HG02852 (cell line): ENCODE measurements at regions not wholly inside any gene's neighbourhood (a gene's known extent, or its start where the extent isn't known, plus 50 kb on each side); places are given as distances from the start of the nearest gene placed in this dataset.

Experiments
- ATAC-seq: cut with Tn5 transposase; IDR thresholded peaks from one replicate; pipeline ENCODE4 v1.9.1; 2021; ENCODE audit warnings: mild to moderate bottlenecking, moderate library complexity; ENCODE audit not compliant: unreplicated experiment

DNA sequence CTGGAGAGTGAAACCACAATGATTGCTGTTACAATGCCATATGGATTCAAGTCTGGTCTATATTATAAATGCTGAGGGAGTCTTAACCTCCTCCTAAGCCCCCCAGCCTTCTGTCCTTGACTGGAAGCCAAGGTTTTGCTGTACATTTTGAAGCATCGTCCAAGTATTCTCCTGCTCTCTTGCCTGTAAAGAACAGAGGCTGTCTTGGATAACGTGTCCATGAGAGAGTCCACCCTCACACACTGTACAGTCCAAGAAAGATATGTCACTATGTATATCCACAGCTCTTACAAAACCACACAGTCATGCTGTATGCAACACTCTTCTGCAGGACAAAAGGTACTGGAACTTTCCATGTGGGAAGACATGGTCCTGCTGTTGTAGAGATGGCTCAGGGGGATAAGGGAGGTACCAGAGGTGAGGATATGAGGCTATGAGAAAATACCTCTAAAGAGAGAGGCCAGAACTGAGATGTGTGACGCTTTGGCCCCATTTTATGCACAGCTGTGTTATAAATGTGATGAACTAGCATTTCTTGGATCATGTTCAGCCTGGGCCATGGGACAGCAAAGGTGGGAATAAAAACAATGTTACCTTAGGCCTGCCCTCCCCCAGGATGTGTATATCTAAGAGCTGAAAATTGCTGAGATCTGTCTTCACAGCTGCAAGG lies 678.6 kb downstream of the IQCM start:
- ATAC-seq = no peak

DNA sequence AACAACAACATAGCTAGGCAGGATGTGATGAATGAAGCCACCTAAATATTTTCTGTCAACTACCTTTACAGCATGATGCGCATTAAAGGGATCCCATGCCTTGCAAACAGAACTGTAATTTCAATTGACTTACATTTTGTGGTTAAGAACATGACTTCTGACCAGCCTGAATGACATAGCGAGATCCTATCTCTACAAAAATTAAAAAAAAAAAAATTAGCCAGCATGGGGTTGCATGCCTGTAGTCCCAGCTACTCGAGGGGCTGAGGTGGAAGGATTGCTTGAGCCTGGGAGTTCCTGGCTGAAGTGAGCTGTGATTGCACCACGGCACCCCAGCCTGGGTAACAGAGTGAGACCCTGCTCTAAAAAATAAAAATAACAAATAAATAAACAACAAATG lies 680.6 kb downstream of the IQCM start:
- ATAC-seq = no peak

DNA sequence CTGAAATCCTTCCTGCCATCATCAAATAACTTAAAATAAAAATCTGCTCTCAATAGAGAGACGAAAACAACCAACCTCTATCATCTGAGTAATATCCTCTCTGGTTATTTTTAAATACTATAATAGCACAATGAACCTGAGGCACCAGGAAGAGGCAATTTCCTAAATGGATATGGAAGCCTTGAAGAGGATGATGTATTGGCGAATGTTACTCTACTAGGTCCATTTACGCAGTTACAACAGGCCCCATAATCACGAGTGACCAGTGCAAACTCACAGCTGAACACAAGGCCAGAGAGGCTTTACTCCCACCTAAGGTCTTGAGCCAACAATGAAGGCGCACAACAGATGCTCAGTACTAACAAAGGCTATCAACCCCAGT lies 678.8 kb upstream of the NR3C2 start:
- no peak for ATAC-seq

DNA sequence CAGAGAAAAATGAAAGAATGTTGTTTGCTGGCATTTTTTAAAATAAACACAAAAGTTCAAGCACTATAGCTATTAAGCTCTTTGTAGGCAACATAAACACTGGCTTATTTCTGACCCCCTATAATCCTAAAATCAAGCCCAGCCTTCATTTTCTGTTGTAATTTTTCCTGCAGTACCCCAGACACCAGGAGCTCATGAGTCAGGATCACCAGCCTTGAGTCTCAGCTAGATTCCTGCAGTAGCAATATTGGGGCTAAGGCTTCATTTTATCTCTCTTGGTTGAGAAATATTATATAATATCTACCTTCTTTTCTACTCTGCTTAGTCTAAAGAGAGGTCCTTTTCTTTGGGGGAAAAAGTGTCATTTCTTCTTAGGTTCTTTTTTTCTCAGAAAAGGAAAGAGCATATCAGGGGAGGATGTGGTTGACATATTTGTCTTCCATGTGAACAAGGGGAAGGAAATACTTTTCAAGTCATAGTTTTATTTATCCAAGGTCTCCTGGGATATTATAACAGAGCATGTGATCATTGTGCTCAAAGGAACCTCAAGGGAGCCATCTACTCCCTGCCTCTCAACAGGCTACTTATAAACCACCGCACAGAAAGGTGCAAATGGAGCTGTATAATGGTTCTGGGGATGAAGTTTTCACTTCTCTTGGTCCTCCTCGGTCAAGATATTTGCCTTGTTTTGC lies 678.3 kb upstream of the NR3C2 start:
- no peak for ATAC-seq

DNA sequence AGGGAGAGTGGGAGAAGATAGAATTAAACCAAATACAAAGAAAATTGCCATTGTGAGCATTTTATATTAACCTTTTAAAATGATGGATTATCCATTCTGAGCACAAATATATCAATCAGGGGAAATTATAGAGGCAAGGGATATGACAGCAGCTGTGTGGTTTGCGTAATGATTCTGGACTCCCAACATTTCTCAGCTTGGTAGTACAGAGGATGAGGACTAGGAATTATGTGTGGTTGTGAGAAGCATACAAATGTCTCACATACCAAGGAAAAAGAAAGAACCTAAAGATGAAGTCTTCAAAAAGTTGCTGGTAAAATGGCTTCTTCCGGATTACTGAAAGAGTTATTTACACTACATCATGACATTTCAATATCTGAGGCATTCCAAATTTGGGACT lies 674.6 kb upstream of the NR3C2 start:
- no peak for ATAC-seq

DNA sequence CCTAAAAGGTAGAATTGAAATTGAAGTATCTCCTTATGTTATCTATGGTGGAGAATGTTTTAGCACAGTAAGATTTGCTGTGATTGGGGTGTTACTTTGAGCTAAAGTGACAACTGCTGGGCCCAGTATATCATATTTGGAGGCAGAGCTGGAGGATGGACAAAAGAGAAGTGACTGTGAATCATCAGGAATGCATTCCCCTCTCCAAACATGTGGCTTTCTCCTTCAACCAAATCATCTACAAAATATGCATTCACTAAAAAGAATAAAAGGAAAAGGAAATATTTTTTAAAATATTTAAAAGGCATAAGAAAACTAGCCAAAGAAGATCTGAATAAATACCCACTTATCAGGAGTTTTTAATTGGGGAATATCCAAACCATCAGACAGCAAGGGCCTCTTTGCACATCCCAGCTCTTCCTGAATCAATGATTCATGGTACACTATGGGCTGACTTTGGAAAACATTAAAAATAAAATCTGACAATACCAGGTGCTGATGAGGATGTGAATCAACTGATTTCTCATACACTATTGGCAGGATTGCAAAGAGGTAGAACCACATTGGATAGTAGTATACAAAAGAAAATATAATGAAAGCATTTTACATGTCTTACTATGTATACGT lies 671.7 kb upstream of the NR3C2 start:
- ATAC-seq = no peak

DNA sequence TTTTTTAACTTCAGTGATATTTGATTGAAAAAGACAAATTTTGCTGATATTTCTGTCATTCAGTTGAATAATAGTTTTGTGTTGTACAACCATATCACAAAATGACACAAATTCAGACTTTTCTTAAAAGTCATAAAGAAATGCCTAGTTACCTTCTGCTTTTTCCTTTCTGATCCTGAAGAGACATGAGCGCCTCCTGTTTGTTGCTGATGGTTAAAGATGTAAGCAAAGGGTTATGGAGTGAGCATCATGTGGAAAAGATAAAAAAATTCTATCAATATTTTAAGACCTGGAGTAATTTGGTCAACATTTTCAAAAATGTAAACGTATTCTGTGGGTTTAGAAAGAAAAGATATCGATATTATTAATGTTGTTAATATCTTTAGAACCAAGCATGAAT lies 669.9 kb upstream of the NR3C2 start:
- no peak for ATAC-seq

DNA sequence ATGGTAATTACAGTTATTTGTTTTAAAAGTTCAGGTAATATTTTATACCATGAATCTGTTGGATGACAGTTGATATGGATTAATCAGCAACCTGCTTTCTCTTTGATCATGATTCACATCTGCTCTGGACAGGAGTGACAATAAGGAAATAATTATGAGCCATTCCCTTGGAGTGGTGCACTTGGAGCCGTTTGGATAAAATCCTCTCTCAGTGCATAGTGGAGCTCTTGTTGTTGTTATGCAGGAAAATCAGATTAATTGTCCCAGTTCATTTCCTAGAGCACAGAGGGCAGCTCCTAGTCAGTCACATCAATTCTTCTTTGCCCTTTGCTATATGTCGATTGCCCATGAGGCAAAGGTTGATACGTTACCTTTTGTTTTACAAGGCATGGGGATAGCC lies 668.3 kb upstream of the NR3C2 start:
- no peak for ATAC-seq

DNA sequence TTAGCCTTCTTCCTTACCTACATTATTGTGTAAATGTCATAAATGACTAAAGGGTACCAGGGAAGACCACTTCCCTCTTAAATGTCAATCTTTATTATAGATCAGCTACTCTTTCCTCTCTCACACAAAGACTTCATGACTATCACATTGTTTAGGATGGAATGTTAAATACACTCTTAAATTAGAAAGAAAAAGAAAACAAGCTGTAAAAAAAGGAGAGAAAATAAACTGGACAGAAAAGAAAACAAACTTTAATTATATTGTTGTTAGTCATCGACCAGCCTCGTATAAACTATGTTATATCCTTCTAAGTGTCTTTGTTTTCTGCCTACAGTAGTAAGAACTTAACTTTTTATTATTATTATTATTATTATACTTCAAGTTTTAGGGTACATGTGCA lies 666.4 kb upstream of the NR3C2 start:
- ATAC-seq = no peak

DNA sequence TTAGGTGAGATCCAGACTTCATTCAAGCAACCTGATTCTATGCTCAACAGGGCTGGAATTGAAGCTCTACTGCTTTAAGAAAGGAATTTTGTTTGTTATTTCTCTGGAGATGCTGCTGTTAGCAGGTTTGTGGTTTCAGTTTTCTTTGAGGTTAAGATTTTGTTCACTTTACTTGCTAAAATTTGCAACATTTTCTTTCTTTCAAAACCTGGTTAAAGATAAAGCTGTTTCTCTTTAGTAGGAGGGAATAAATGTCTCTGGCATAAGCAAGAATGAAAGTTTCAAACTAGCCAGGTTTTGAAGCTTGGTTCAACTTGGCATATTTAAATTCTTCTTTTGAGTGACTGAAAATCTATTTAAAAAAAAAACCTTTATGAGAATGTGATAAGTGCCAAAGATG lies 660.6 kb upstream of the NR3C2 start:
- no peak for ATAC-seq

DNA sequence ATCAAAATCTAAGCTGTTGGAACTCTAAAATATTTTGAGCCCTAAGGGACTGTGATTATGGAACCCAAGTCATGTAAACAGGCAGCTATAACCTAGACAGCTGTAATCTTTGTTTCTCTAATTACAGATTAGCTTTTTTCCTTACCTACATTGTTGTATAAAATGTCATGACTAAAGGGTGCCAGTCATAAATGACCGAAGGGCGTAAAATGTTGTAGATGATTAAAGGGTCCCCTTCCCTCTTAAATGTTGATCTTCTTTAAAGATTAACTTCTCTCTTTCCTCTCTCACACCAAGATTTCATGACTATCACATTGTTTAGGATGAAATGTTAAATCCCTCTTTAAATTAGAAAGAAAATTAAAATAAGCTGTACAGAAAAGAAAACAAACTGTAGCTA lies 659.4 kb upstream of the NR3C2 start:
- ATAC-seq = no peak

DNA sequence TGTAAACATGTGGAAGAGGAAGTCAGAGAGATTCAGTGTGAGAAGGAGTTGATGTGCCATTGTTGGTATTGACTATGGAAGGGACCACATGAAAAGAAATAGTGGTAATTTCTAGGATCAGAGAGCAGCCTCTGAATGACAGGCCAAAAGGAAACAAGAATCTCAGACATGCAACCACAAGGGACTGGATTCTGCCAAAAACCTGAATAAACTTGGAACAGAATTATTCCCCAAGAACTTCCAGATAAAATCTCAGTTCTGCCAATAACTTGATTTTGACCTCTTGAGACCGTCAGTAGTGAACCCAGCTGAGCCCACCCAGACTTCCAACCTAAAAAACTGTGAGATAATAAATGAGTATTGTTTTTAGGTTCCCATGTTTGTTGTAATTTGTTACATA lies 653.6 kb upstream of the NR3C2 start:
- no peak for ATAC-seq

DNA sequence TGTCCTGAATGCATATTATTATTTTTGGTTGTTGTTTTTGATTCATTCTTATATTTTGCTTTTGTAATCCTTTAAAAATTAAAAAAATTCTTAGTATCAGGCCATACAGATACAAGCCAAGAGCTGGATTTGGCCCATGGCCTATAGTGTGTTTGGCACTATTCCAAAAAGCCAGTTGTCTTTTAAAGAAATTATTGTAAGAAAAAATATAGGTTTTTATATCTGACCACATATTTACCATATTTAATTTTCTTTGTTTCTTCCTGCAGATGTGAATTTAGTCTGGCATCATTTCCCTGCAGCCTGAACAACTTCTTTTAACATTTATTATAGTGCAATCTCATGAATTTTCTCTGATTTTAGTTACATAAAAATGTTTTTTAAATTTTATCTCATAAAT lies 652.8 kb upstream of the NR3C2 start:
- ATAC-seq = no peak

DNA sequence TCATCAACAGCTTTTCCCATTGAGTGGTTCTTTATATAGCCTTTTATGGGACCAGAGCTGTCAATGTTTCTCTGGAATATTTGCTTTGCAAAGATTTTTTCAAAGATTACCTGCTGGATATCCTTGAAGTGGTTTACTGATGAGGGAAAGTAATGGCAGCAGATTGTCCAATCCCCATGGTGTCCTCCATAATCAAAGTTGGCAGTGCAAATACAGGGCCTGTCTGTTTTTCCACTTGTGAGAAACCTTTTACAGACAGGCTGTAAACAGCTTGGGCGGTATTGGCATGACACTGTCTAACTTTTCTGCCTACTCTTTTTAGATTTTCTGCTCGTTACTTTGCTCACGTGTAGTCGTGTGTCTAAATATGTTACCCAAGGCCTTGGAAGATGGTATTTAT lies 641.9 kb upstream of the NR3C2 start:
- ATAC-seq = no peak

DNA sequence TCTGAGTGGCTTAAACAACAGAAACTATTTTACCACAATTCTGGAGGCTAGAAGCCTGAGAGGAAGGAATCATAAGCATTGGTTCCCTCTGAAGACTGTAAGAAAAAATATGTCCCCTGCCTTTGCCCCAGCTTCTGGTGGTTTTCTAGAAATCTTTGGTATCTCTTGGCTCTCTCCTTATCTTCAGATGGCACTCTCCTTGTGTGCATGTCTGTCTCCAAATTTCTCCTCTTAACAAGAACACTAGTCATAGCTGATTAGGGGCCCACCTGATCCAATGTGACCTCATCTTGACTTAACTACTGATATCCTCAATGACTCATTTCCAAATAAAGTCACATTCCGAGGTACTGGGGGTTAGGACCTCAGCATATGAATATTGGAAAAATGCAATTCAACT lies 635.0 kb upstream of the NR3C2 start:
- no peak for ATAC-seq

DNA sequence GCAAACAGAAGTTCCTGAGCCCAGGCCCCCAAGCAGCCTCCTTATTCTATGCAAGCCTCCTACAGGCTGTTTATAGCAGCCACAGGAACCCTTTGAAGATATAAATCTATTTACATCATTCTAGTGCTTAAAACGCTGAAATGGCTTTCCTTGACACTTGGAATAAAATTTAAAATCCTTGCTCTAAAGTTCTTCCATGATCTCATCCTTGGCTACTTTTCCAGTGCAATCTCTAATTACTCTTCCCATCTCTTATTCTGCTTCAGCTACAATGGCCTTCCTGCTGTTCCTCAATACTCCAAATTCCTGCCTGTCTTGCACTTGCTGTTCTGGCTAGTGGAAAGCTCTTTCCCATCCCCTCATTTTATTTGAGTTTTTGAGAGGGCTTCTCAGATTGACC lies 634.2 kb upstream of the NR3C2 start:
- ATAC-seq = no peak

DNA sequence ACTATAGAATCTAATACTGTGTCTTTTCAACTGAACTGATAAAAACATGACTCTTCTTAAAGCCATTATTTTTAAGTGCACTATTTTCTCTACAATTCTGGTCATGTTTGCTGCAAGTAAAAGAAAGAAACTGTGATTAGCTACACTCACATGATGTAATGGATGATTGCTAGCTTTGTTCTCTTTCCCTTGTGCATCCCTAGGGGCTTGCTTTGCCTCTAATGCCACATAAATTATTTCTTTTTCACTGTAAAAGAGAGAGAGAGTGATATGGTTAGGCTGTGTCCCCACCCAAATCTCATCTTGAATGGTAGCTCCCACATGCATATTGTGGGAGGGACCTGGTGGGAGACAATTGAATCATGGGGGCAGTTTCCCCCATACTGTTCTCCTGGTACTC lies 630.2 kb upstream of the NR3C2 start:
- no peak for ATAC-seq

DNA sequence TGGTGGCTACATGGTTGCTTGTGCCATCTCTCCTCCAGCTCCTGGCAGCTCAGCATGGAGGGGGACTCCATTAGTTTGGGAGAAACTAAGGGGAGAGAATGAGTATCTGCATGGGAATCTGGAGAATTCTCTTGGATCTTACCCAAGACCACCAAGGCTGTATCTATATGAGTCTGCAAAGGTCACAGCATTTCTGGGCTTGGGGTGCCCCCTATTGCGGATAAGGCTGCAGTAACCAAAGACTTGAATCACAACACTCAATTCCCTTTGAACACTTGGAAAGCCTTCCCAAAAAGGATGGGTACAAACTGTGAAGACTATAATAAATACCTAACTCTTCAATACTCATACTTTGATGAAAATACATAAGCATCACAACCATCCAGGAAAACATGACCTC lies 623.5 kb upstream of the NR3C2 start:
- ATAC-seq = no peak

DNA sequence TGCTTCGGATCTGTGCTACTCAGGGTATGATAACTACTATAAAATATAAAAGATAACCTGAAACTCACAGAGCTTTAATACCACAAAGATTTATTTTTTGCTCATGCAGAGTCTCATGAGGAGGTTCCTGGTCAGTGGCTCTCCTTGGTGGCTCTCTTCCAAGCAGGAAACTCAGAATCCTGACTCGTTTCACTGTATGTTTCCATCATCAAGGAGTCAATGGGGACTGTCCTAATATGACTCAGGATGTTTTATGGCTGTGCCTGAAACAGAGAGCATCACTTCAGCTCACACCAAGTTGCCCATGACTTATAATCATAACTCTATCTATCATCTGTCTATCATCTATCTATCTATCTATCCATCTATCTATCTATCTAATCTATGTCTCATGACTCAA lies 620.8 kb upstream of the NR3C2 start:
- ATAC-seq = no peak

DNA sequence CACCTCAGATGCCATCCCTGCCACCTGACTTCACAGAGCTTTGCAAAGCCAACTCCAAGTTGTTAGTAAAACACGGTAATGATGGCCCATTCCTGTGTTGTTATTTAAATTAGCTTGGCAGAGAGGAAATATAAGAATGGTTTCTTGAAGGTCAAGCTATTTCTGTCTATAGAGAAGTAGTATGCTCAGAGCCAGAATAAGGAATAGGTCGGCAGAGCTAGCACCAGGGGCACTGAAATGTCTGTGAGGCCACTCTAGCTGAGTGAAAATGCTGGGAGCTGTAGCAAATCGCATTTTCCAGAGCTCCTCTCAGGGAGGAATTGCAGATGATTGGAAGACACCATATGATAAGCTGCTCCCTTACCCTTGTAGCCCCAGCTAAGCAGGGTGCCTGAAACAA lies 615.4 kb upstream of the NR3C2 start:
- ATAC-seq = no peak

DNA sequence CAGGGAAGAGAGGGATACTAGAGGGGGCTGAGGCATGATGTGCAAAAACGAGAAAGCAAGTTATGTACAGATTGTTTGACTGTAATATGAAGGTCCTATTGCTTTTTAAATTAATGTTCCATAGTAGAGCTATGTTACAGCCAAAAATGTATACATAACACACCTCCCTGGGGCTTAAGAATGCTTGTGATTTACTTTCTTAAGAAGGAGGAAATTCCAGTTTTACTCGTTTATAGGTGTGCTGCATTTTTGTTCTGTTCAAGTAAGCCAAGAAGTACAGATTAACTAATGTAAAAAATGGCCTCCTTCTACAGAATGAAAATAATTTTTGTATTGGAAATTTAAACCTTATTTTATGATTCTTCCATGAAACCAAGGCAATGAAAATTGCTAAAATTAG lies 614.4 kb upstream of the NR3C2 start:
- no peak for ATAC-seq

DNA sequence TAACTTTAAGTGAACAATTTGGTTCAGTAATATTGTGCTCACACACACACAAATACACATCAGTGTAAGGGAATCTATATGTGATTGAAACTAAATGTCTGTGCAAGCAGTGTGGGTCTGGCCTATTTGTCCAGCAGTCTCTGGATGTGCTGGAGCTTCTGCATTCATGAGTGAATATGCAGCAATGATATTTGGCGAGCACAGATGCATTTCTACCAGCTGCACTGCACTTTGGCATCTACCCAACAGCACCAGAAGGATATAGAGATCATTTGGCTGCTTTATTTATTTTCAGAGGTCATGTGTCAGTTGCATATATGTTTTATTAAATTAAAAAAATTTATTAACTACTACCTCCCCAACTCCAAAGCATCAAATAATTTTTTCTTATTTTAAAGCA lies 613.4 kb upstream of the NR3C2 start:
- ATAC-seq = no peak

DNA sequence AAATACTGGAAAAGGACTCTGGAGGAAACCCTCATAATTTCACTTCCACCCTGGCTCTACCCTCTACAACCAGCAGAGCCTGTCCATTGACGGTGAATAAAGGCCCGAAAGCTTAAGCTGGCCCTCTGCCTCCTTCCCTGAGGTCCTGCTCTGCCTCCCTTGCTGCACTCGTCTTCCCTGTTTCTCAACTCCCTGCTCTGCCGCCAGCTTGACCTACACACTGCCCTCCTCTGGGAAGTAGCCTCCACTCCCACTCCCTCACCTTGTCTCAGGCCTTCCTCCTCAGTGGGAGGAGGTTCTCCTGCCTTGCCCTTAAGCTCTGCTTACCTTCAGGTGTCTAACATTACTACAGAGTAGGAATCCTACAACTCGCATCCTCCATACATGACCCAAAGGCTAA lies 608.6 kb upstream of the NR3C2 start:
- ATAC-seq = no peak
